ENCODE measurements at regions not wholly inside any gene's neighbourhood (a gene's known extent, or its start where the extent isn't known, plus 50 kb on each side); places are given as distances from the start of the nearest gene placed in this dataset.

DNA sequence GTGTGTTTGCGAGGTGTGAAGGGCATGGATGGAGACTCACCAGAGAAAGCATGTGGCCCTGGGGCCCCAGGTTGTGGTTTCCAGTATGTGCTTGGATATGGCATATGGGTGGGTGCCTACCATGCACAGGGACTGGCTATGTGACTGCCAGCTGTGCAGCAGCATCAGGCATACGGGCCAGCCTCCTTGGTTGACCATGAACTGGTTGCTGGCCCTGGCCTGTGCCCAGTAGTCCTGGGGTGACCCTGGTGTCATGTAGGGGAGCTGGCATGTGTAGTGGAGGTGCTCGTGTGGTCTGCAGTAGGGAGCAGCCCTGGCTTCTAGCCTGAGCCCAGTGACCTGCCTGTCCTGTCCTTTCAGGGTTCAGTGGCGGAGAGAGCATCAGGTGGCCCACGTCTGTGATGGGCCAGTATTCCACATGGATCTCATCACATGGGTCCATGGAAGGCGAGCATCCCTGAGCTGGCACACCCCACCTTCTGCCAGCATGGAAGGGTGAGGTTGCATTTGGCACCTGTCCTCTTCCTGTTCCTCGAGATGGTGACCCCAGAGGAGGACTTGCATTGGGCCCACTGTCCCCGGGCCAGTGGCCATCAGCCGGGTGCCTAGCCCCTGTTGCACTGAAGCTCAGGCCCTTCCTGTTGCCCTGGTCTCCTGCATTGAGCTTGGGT, 228.9 kb downstream of the SNRPN start:
- Histone ChIP-seq H3K36me3 (ENCODE audit: control insufficient read depth, insufficient read depth, low read length) (no peaks in the 10 kb centered on the region; the same call in 1 of the 2 replicates), H3K27me3 (ENCODE audit: control insufficient read depth, insufficient read depth, low read length) (no peaks in the 10 kb centered on the region), H3K4me3 (ENCODE audit: low read length) (no peak overlapping the region), H3K27ac (ENCODE audit: low read length) (no peak overlapping the region), H3K9me3 (ENCODE audit: control insufficient read depth, insufficient read depth, low read length) (peaks cover 17% of the 10 kb centered on the region), H3K4me1 (ENCODE audit: control insufficient read depth, insufficient read depth, low read length) (no peaks in the 10 kb centered on the region)
- WGBS (ENCODE audit: insufficient coverage, insufficient read length), result no CpG with 5 or more reads among the region's 9 CpGs
- no peak for DNase-seq (ENCODE audit: low read depth, low spot score)

DNA sequence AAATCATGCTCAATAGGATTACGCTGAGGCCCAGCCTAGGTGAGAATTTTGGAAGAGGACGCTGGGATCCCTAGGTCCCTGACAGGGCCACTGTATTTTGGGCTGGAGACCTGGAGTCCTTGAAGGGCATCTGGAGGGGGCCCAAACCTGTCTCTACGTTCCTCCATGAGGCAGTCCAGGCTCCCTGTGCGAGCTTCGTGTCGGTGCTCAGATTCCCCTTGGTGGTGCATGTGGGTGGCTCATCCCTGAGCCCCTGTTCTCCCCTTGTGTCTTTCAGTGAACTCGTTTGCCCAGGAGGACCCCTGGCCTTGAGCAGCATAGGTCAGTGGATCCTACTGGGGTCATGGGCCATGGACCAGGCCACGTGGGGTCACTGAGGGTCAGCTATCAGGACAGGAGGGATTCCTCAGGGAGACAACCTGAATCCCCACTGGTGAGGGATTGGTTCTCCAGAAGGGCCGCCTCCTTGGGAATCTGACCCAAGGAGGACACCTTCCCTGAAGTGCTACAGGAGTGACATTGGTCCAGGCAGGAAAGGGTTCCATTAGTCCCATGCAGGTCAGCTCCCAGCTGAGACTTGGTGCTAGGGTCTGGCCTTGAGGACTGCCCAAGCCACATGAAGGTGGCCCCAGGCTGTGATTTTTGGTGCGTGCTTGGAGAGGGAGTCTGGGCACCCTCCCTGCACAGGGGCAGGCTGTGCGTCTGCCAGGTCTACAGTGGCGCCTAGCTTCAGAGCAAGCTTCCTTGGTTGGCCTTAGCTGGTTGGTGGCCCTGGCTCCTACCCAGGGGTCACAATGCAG, 229.8 kb downstream of the SNRPN start:
- Histone ChIP-seq H3K4me1 (ENCODE audit: control insufficient read depth, insufficient read depth, low read length) (no peaks in the 10 kb centered on the region), H3K27me3 (ENCODE audit: control insufficient read depth, insufficient read depth, low read length) (no peaks in the 10 kb centered on the region), H3K4me3 (ENCODE audit: low read length) (no peak overlapping the region), H3K27ac (ENCODE audit: low read length) (no peak overlapping the region), H3K9me3 (ENCODE audit: control insufficient read depth, insufficient read depth, low read length) (peaks cover 16% of the 10 kb centered on the region), H3K36me3 (ENCODE audit: control insufficient read depth, insufficient read depth, low read length) (no peaks in the 10 kb centered on the region; the same call in 1 of the 2 replicates)
- no peak for DNase-seq (ENCODE audit: low read depth, low spot score)
- no CpG with 5 or more reads among the region's 12 CpGs for WGBS (ENCODE audit: insufficient coverage, insufficient read length)

DNA sequence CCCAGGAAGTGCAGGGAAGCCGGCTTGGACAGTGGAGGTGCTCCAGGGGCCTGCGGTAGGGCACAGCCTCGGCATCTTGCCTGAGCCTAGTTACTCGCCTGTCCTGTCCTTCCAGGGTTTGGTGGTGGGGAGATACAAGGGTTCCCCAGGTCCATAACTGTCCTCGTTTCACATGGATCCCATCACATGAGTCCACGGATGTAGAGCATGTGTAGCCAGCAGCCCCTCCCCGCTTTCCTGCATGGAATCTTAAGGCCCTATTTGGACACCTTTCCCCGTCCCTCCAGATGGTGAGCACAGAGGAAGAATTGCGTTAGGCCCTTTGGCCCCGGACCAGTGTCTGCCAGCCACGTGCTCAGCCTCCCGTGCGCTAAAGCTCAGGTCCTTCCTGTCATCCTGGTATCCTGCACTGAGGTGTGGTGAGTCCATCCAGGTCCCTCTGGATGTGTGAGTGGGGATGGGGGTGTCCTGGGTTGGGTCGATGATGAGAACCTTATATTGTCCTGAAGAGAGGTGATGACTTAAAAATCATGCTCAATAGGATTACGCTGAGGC, 230.4 kb downstream of the SNRPN start:
- H3K27me3 ChIP-seq (ENCODE audit: control insufficient read depth, insufficient read depth, low read length), result no peaks in the 10 kb centered on the region
- WGBS (ENCODE audit: insufficient coverage, insufficient read length), result no CpG with 5 or more reads among the region's 15 CpGs
- no peaks in the 10 kb centered on the region; the same call in 1 of the 2 replicates for H3K36me3 ChIP-seq (ENCODE audit: control insufficient read depth, insufficient read depth, low read length)
- no peak overlapping the region for H3K4me3 ChIP-seq (ENCODE audit: low read length)
- no peak overlapping the region for H3K27ac ChIP-seq (ENCODE audit: low read length)
- peaks cover 14% of the 10 kb centered on the region for H3K9me3 ChIP-seq (ENCODE audit: control insufficient read depth, insufficient read depth, low read length)
- DNase-seq (ENCODE audit: low read depth, low spot score), result no peak
- H3K4me1 ChIP-seq (ENCODE audit: control insufficient read depth, insufficient read depth, low read length), result no peaks in the 10 kb centered on the region

DNA sequence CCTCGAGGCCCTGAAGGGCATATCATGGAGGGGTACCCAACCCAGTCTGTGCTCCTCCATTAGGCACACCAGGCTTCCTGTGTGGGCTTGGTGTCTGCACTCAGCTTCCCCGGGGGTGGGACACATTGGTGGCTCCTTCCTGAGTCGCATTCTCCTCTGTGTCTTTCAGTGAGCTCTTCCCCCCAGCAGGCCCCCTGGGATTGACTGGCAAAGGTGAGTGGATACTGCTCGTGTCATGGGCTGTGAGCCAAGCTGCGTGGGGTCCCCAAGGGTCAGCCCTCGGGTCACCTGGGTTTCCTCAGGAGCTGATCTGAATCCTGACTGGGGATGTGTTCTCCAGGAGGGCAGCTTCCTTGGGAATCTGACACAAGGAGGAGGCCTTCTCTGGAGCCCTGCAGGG, 231.0 kb downstream of the SNRPN start:
- peaks cover 12% of the 10 kb centered on the region for H3K9me3 ChIP-seq (ENCODE audit: control insufficient read depth, insufficient read depth, low read length)
- DNase-seq (ENCODE audit: low read depth, low spot score), result no peak
- no peaks in the 10 kb centered on the region for H3K4me1 ChIP-seq (ENCODE audit: control insufficient read depth, insufficient read depth, low read length)
- H3K36me3 ChIP-seq (ENCODE audit: control insufficient read depth, insufficient read depth, low read length), result no peaks in the 10 kb centered on the region; the same call in 1 of the 2 replicates
- no peak overlapping the region for H3K27ac ChIP-seq (ENCODE audit: low read length)
- H3K4me3 ChIP-seq (ENCODE audit: low read length), result no peak overlapping the region
- no peaks in the 10 kb centered on the region for H3K27me3 ChIP-seq (ENCODE audit: control insufficient read depth, insufficient read depth, low read length)
- WGBS (ENCODE audit: insufficient coverage, insufficient read length), result no CpG with 5 or more reads among the region's 6 CpGs

DNA sequence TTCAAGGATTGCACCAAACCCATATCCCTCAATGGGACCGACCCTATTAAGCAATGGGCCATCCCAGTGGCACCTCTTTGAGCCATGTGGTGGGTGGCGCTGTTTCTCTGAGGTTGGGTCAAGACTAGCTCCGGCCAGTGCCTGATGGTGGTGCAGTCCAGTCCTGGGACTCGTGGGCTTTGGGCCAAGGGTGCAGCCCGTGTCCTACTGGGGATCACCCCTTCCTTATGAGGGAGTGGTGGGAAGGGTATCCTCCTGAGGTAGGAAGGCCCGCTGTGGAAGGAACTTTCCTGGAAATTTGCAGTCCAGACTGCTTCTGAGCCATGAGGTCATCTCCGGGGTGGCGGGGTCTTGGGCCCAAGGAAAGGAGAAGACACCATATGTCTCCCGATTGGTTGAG, 231.6 kb downstream of the SNRPN start:
- Histone ChIP-seq H3K36me3 (ENCODE audit: control insufficient read depth, insufficient read depth, low read length) (no peaks in the 10 kb centered on the region; the same call in 1 of the 2 replicates), H3K27ac (ENCODE audit: low read length) (no peak overlapping the region), H3K4me1 (ENCODE audit: control insufficient read depth, insufficient read depth, low read length) (no peaks in the 10 kb centered on the region), H3K4me3 (ENCODE audit: low read length) (no peak overlapping the region), H3K9me3 (ENCODE audit: control insufficient read depth, insufficient read depth, low read length) (peaks cover 12% of the 10 kb centered on the region), H3K27me3 (ENCODE audit: control insufficient read depth, insufficient read depth, low read length) (no peaks in the 10 kb centered on the region)
- DNase-seq (ENCODE audit: low read depth, low spot score), result no peak
- WGBS (ENCODE audit: insufficient coverage, insufficient read length), result no CpG with 5 or more reads among the region's 9 CpGs

DNA sequence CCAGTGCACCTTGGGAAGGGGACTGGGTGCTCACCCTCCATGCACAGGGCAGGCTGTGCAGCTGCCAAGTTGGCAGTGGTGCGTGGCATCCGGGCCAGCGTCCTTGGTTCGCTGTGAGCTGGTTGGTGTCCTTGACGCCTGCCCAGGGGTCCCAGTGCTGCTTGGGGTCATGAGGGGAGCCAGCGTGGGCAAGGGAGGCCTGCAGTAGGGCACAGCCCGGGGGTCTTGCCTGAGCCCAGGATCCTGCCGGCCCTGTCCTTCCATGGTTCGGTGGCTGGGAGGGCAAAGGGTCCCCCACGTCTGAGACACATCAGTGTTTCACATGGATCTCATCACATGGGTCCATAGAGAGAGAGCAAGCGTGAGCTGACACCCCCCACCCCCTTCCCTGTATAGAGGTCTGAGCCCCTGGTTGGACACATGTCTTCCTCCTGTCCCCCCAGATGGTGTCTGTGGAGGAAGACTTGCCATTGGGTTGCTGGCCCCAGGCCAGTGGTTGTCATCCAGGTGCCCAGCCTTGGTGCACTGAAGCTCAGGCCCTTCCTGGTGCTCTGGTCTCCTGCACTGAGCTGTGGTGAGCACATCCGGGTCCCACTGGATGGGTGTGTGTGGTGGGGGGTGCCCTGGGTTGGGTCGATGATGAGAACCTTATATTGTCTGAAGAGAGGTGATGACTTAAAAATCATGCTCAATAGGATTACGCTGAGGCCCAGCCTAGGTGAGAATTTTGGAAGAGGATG, 232.3 kb downstream of the SNRPN start:
- Histone ChIP-seq H3K27ac (ENCODE audit: low read length) (no peak overlapping the region), H3K27me3 (ENCODE audit: control insufficient read depth, insufficient read depth, low read length) (no peaks in the 10 kb centered on the region), H3K4me1 (ENCODE audit: control insufficient read depth, insufficient read depth, low read length) (no peaks in the 10 kb centered on the region), H3K9me3 (ENCODE audit: control insufficient read depth, insufficient read depth, low read length) (peaks cover 10% of the 10 kb centered on the region), H3K36me3 (ENCODE audit: control insufficient read depth, insufficient read depth, low read length) (no peaks in the 10 kb centered on the region; the same call in 1 of the 2 replicates), H3K4me3 (ENCODE audit: low read length) (no peak overlapping the region)
- DNase-seq (ENCODE audit: low read depth, low spot score), result no peak
- WGBS (ENCODE audit: insufficient coverage, insufficient read length), result no CpG with 5 or more reads among the region's 14 CpGs

DNA sequence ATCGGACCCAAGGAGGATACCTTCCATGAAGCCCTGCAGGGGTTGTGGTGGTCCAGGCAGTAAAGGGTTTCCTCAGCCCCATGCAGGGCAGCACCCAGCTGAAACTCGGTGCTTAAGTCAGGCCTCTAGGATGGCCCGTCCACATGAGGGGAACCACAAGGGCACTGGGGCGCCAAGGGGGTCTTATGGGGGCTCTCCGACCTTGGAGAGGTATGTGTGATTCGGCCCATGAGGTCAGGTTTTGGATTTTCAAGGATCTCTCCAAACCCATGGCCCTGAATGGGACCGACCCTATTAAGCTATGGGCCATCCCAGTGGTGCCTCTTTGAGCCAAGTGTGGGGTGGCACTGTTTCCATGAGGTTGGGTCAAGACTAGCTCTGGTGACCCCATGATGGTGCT, 233.3 kb downstream of the SNRPN start:
- peaks cover 10% of the 10 kb centered on the region for H3K9me3 ChIP-seq (ENCODE audit: control insufficient read depth, insufficient read depth, low read length)
- no peaks in the 10 kb centered on the region for H3K4me1 ChIP-seq (ENCODE audit: control insufficient read depth, insufficient read depth, low read length)
- no peak for DNase-seq (ENCODE audit: low read depth, low spot score)
- no CpG with 5 or more reads among the region's 7 CpGs for WGBS (ENCODE audit: insufficient coverage, insufficient read length)
- no peak overlapping the region for H3K4me3 ChIP-seq (ENCODE audit: low read length)
- H3K27me3 ChIP-seq (ENCODE audit: control insufficient read depth, insufficient read depth, low read length), result no peaks in the 10 kb centered on the region
- no peak overlapping the region for H3K27ac ChIP-seq (ENCODE audit: low read length)
- no peaks in the 10 kb centered on the region; the same call in 1 of the 2 replicates for H3K36me3 ChIP-seq (ENCODE audit: control insufficient read depth, insufficient read depth, low read length)

DNA sequence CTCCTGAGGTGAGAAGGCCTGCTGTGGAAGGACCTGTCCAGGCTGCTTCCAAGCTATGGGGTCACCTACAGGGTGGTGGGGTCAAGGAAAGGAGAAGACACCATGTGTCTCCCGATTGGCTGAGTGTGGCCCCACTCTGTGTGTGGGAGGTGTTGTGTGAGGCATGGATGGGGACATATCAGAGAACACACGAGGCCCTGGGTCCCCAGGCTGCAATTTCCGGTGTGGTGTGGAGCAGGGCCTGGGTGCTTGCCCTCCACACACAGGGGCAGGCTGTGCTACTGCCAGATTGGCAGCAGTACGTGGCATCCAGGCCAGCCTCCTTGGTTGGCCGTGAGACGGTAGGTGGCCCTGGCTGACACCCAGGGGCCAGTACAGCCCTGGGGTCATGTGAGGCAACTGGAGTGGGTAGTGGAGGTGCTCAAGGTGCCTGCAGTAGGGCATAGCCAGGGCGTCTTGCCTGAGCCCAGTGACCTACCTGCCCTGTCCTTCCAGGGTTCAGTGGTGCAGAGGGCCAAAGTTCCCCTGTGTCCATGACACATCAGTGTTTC, 233.8 kb downstream of the SNRPN start:
- Histone ChIP-seq H3K4me3 (ENCODE audit: low read length) (no peak overlapping the region), H3K9me3 (ENCODE audit: control insufficient read depth, insufficient read depth, low read length) (peaks cover 10% of the 10 kb centered on the region), H3K27me3 (ENCODE audit: control insufficient read depth, insufficient read depth, low read length) (no peaks in the 10 kb centered on the region), H3K36me3 (ENCODE audit: control insufficient read depth, insufficient read depth, low read length) (no peaks in the 10 kb centered on the region; the same call in 1 of the 2 replicates), H3K27ac (ENCODE audit: low read length) (no peak overlapping the region), H3K4me1 (ENCODE audit: control insufficient read depth, insufficient read depth, low read length) (no peaks in the 10 kb centered on the region)
- DNase-seq (ENCODE audit: low read depth, low spot score), result no peak
- WGBS (ENCODE audit: insufficient coverage, insufficient read length), result no CpG with 5 or more reads among the region's 7 CpGs

DNA sequence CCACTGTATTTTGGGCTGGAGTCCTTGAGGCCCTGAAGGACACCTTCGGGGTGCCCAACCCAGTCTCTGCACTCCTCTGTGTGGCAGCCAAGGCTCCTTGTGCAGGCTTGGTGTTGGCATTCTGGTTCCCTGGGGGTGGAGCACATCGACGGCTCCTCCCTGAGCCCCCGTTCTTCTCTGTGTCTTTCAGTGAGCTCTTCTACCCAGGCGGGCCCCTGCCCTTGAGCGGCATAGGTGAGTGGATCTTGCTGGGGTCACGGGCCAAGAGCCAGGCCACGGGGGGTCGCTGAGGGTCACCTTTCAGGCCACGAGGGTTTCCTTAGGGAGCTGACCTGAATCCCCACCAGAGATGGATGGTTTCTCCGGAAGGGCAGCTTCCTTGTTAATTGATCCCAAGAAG, 234.8 kb downstream of the SNRPN start:
- H3K9me3 ChIP-seq (ENCODE audit: control insufficient read depth, insufficient read depth, low read length), result peaks cover 11% of the 10 kb centered on the region
- H3K27me3 ChIP-seq (ENCODE audit: control insufficient read depth, insufficient read depth, low read length), result no peaks in the 10 kb centered on the region
- no CpG with 5 or more reads among the region's 11 CpGs for WGBS (ENCODE audit: insufficient coverage, insufficient read length)

DNA sequence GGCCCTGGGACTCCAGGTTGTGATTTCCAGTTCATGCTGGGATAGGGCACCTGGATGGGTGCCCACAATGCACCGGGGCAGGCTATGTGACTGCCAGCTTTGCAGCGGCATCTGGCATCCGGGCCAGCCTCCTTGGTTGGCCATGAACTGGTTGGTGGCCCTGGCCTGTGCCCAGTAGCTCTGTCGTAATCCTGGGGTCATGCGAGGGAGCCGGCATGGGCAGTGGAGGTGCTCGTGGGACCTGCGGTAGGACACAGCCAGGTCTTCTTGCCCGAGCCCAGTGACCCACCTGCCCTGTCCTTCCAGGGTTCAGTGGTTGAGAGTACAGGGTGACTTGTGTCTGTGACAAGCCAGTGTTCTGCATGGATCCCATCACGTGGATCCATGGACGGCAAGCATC, 237.9 kb downstream of the SNRPN start:
- no peak overlapping the region for H3K4me3 ChIP-seq (ENCODE audit: low read length)
- no peak overlapping the region for H3K27ac ChIP-seq (ENCODE audit: low read length)
- H3K36me3 ChIP-seq (ENCODE audit: control insufficient read depth, insufficient read depth, low read length), result no peaks in the 10 kb centered on the region; the same call in 1 of the 2 replicates
- no peaks in the 10 kb centered on the region for H3K27me3 ChIP-seq (ENCODE audit: control insufficient read depth, insufficient read depth, low read length)
- WGBS (ENCODE audit: insufficient coverage, insufficient read length), result no CpG with 5 or more reads among the region's 11 CpGs
- no peak for DNase-seq (ENCODE audit: low read depth, low spot score)
- peaks cover 8% of the 10 kb centered on the region; the same call in 1 of the 2 replicates for H3K9me3 ChIP-seq (ENCODE audit: control insufficient read depth, insufficient read depth, low read length)
- H3K4me1 ChIP-seq (ENCODE audit: control insufficient read depth, insufficient read depth, low read length), result no peaks in the 10 kb centered on the region

More for the DNA sequence above, 234.8 kb downstream of the SNRPN start:
- no peaks in the 10 kb centered on the region; the same call in 1 of the 2 replicates for H3K36me3 ChIP-seq (ENCODE audit: control insufficient read depth, insufficient read depth, low read length)
- H3K27ac ChIP-seq (ENCODE audit: low read length), result no peak overlapping the region
- DNase-seq (ENCODE audit: low read depth, low spot score), result no peak
- H3K4me3 ChIP-seq (ENCODE audit: low read length), result no peak overlapping the region
- no peaks in the 10 kb centered on the region for H3K4me1 ChIP-seq (ENCODE audit: control insufficient read depth, insufficient read depth, low read length)

Data from iPS DF 6.9 (cell line).